GM18870 (cell line): ENCODE measurements at regions not wholly inside any gene's neighbourhood (a gene's known extent, or its start where the extent isn't known, plus 50 kb on each side); places are given as distances from the start of the nearest gene placed in this dataset.

Experiments
- ATAC-seq: cut with Tn5 transposase; IDR thresholded peaks from one replicate; pipeline ENCODE4 v1.9.1; 2021; ENCODE audit warnings: moderate library complexity; ENCODE audit not compliant: unreplicated experiment

GRCh38 chr6:48197941-48198340 lies 86.9 kb upstream of the PTCHD4 start:
- no peak for ATAC-seq

- no peak for ATAC-seq
These were observed 83.7 kb upstream of the PTCHD4 start for GRCh38 chr6:48194596-48195295.

- ATAC-seq = no peak
These were observed 77.2 kb upstream of the PTCHD4 start for GRCh38 chr6:48188158-48188557.

GRCh38 chr6:48186746-48187145 lies 75.7 kb upstream of the PTCHD4 start:
- ATAC-seq = no peak

- no peak for ATAC-seq
These were observed 73.7 kb upstream of the PTCHD4 start for GRCh38 chr6:48184648-48185047.

GRCh38 chr6:48183811-48184605 lies 73.0 kb upstream of the PTCHD4 start:
- ATAC-seq = no peak

GRCh38 chr6:48183178-48183577 lies 72.2 kb upstream of the PTCHD4 start:
- no peak for ATAC-seq

- ATAC-seq = no peak
These were observed 67.7 kb upstream of the PTCHD4 start for GRCh38 chr6:48178700-48179099.

GRCh38 chr6:48177786-48178185 lies 66.8 kb upstream of the PTCHD4 start:
- no peak for ATAC-seq

GRCh38 chr6:48176645-48177308 lies 65.8 kb upstream of the PTCHD4 start:
- ATAC-seq = no peak

- no peak for ATAC-seq
These were observed 58.6 kb upstream of the PTCHD4 start for GRCh38 chr6:48169635-48170034.
